GM12878 (cell line): ENCODE measurements at regions not wholly inside any gene's neighbourhood (a gene's known extent, or its start where the extent isn't known, plus 50 kb on each side); places are given as distances from the start of the nearest gene placed in this dataset.

ENCODE experiments used
- ATAC-seq: fragments of 200-7000 bp; cut with Tn5 transposase; 3 replicates; pipeline ENCODE4 v1.9.1; 2020; ENCODE audit warnings: mild to moderate bottlenecking, moderate library complexity
- BruUV-seq: library from RNA; stranded (reverse); fragments of 400-500 nt; replicated peaks from 2 replicates; lab custom pipeline; 2021; lab: Mats Ljungman, UMichigan
- CTCF ChIA-PET: fragments of 300-600 bp; sonication (Branson Sonifier 250); formaldehyde crosslinking; extraction: SDS; loops from one replicate; lab custom pipeline; 2021; ENCODE audit warnings: inconsistent platforms; lab: Yijun Ruan, JAX
- POLR2A ChIA-PET: fragments of 350-600 bp; formaldehyde crosslinking; extraction: SDS; loops from one replicate; lab custom pipeline; 2021; ENCODE audit warnings: inconsistent platforms; lab: Charles Lee
- RAD21 ChIA-PET: fragments of 300-600 bp; sonication (Branson Sonifier 250); formaldehyde crosslinking; loops from one replicate; lab custom pipeline; 2023; ENCODE audit warnings: antibody characterized with exemption; ENCODE audit not compliant: unreplicated experiment; lab: Charles Lee
- SMC1A ChIA-PET: fragments of 300-600 bp; sonication (Branson Sonifier 250); formaldehyde crosslinking; loops from one replicate; lab custom pipeline; 2023; ENCODE audit not compliant: unreplicated experiment, uncharacterized antibody; lab: Charles Lee
- DNase-seq: peaks from one replicate; pipeline ENCODE4 v3.0.0-alpha.2; 2011; ENCODE audit warnings: low read depth, low spot score
- FAIRE-seq: peaks from 3 replicates; lab custom pipeline; 2011; peaks lifted over from hg19 to GRCh38; lab: Jason Lieb, UNC
- H2AFZ ChIP-seq: 2 replicates; pipeline ENCODE4 v1.6.0; 2011; ENCODE audit warnings: low read depth, low read length, control low read depth; ENCODE audit not compliant: control insufficient read depth
- H3K27ac ChIP-seq: 2 replicates; pipeline ENCODE4 v1.5.1; 2011; ENCODE audit warnings: control low read depth; ENCODE audit not compliant: control insufficient read depth, insufficient read depth
- H3K27me3 ChIP-seq, 2 experiments: replicated peaks in 1 of 2; 2 replicates each; pipeline versions ENCODE4 v1.6.0 to v1.6.1; 2011; ENCODE audit warnings: low read length in 1 of 2; ENCODE audit not compliant: control insufficient read depth in 2 of 2, insufficient read depth in 2 of 2
- H3K36me3 ChIP-seq, 2 experiments: 2 replicates each; pipeline ENCODE4 v1.5.1; 2011; ENCODE audit warnings: low read length in 1 of 2; ENCODE audit not compliant: control insufficient read depth in 2 of 2, insufficient read depth in 2 of 2
- H3K4me1 ChIP-seq: 2 replicates; pipeline ENCODE4 v1.6.1; 2011; ENCODE audit warnings: mild to moderate bottlenecking, low read length, moderate library complexity, mixed read lengths; ENCODE audit not compliant: control insufficient read depth, insufficient read depth
- H3K4me2 ChIP-seq: 2 replicates; pipeline ENCODE4 v1.6.0; 2011; ENCODE audit warnings: control low read depth; ENCODE audit not compliant: control insufficient read depth, insufficient read depth
- H3K4me3 ChIP-seq: fragments of 200-600 bp; sonication (generic); 2 replicates; pipeline ENCODE4 v1.5.1; 2016
- H3K79me2 ChIP-seq: 2 replicates; pipeline ENCODE4 v1.6.0; 2011; ENCODE audit warnings: low read length; ENCODE audit not compliant: control insufficient read depth, insufficient read depth
- H3K9ac ChIP-seq: 2 replicates; pipeline ENCODE4 v1.8.0; 2011; ENCODE audit warnings: low read length, control low read depth, mixed read lengths; ENCODE audit not compliant: control insufficient read depth, insufficient read depth
- H3K9me3 ChIP-seq: replicated peaks from 3 replicates; pipeline ENCODE4 v1.5.1; 2011; ENCODE audit warnings: mild to moderate bottlenecking, low read length; ENCODE audit not compliant: control insufficient read depth, insufficient read depth
- H4K20me1 ChIP-seq: 2 replicates; pipeline ENCODE4 v1.6.0; 2011; ENCODE audit not compliant: control insufficient read depth, insufficient read depth
- CHD1 ChIP-seq: IDR thresholded peaks from 2 replicates; pipeline ENCODE4 v1.6.1; 2012; ENCODE audit warnings: low read depth, low read length, improper control_type of control experiment
- GABPA ChIP-seq: IDR thresholded peaks from 2 replicates; pipeline ENCODE4 v1.6.1; 2014; ENCODE audit warnings: antibody characterized with exemption, low read depth, mild to moderate bottlenecking, inconsistent platforms
- IKZF1 ChIP-seq: fragments of 450-650 bp; conservative IDR thresholded peaks from 2 replicates; pipeline ENCODE4 v1.6.1; 2017; ENCODE audit warnings: antibody characterized with exemption, mild to moderate bottlenecking
- JUND ChIP-seq: IDR thresholded peaks from 2 replicates; pipeline ENCODE4 v1.6.1; 2012; ENCODE audit warnings: low read depth, mild to moderate bottlenecking, low read length, improper control_type of control experiment, moderate library complexity
- MAX ChIP-seq: IDR thresholded peaks from 2 replicates; pipeline ENCODE4 v1.6.1; 2012; ENCODE audit warnings: low read depth, low read length, improper control_type of control experiment
- POU2F2 ChIP-seq: IDR thresholded peaks from 3 replicates; pipeline ENCODE4 v1.6.1; 2011; ENCODE audit warnings: low read depth, mild to moderate bottlenecking, low read length, borderline replicate concordance
- USF2 ChIP-seq: IDR thresholded peaks from 2 replicates; pipeline ENCODE4 v1.6.1; 2011; ENCODE audit warnings: low read depth, low read length, improper control_type of control experiment, borderline replicate concordance
- WGBS: methylation state at CpG from one replicate; pipeline ENCODE4 v1.1.6; 2016; ENCODE audit warnings: low lambda C conversion rate; ENCODE audit not compliant: insufficient replicate concordance, insufficient coverage; ENCODE audit errors: missing lambda C conversion rate; 5-methylcytosine and 5-hydroxymethylcytosine counted together
- in situ Hi-C: fragments of 300-500 bp; cut with MboI; formaldehyde crosslinking; loops from 9 replicates; pipeline ENCODE4 v1.14.3; 2018; ENCODE audit warnings: mixed read lengths
- intact Hi-C: fragments of 100-400 bp; cut with micrococcal nuclease; formaldehyde crosslinking; loops from one replicate; pipeline ENCODE4 v1.14.2; 2022; ENCODE audit not compliant: unreplicated experiment
- TF ChIP-seq, protein P1 (sequence below): fragments of 450-650 bp; IDR thresholded peaks from 2 replicates; pipeline ENCODE4 v1.6.1; 2017; ENCODE audit warnings: mild to moderate bottlenecking
- TF ChIP-seq, protein P2 (sequence below): fragments of 450-650 bp; IDR thresholded peaks from 2 replicates; pipeline ENCODE4 v1.6.1; 2017; ENCODE audit warnings: borderline replicate concordance
- TF ChIP-seq, protein P3 (sequence below): fragments of 450-650 bp; IDR thresholded peaks from 2 replicates; pipeline ENCODE4 v1.6.1; 2017; ENCODE audit warnings: mild to moderate bottlenecking, low read depth, inconsistent platforms; ENCODE audit not compliant: poor library complexity, severe bottlenecking

- TF ChIP-seq, protein P1, sequence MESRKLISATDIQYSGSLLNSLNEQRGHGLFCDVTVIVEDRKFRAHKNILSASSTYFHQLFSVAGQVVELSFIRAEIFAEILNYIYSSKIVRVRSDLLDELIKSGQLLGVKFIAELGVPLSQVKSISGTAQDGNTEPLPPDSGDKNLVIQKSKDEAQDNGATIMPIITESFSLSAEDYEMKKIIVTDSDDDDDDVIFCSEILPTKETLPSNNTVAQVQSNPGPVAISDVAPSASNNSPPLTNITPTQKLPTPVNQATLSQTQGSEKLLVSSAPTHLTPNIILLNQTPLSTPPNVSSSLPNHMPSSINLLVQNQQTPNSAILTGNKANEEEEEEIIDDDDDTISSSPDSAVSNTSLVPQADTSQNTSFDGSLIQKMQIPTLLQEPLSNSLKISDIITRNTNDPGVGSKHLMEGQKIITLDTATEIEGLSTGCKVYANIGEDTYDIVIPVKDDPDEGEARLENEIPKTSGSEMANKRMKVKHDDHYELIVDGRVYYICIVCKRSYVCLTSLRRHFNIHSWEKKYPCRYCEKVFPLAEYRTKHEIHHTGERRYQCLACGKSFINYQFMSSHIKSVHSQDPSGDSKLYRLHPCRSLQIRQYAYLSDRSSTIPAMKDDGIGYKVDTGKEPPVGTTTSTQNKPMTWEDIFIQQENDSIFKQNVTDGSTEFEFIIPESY: no peak
- TF ChIP-seq POU2F2: no peak
- TF ChIP-seq, protein P2, sequence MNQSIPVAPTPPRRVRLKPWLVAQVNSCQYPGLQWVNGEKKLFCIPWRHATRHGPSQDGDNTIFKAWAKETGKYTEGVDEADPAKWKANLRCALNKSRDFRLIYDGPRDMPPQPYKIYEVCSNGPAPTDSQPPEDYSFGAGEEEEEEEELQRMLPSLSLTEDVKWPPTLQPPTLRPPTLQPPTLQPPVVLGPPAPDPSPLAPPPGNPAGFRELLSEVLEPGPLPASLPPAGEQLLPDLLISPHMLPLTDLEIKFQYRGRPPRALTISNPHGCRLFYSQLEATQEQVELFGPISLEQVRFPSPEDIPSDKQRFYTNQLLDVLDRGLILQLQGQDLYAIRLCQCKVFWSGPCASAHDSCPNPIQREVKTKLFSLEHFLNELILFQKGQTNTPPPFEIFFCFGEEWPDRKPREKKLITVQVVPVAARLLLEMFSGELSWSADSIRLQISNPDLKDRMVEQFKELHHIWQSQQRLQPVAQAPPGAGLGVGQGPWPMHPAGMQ: no peak
- no peak for TF ChIP-seq GABPA
These were observed 140.0 kb downstream of the ADAMTS15 start (continued) for GRCh38 chr11:130588471-130588870.

GRCh38 chr11:130592056-130592455 is 143.6 kb downstream of the ADAMTS15 start:
- POLR2A ChIA-PET: no interaction called here
- no peaks in the 10 kb centered on the region for H3K36me3 ChIP-seq
- H3K4me1 ChIP-seq: no peaks in the 10 kb centered on the region
- no peak overlapping the region for H3K4me2 ChIP-seq
- DNase-seq: no peak
- intact Hi-C loops (no loop called here), in situ Hi-C loops (no loop called here)
- CTCF ChIA-PET: no interaction called here
- FAIRE-seq: no peak
- no peaks in the 10 kb centered on the region for H3K9me3 ChIP-seq
- H3K9ac ChIP-seq: no peak overlapping the region
- H2AFZ ChIP-seq: no peak overlapping the region
- peaks cover 0 to 2% of the 10 kb centered on the region in 2 experiments; a peak in 1 of 4 replicates for H3K27me3 ChIP-seq
- SMC1A ChIA-PET: no interaction called here
- H4K20me1 ChIP-seq: no peaks in the 10 kb centered on the region
- H3K4me3 ChIP-seq: no peak overlapping the region
- no peaks in the 10 kb centered on the region for H3K79me2 ChIP-seq
- BruUV-seq: no TSS peak
- TF ChIP-seq, protein P3, sequence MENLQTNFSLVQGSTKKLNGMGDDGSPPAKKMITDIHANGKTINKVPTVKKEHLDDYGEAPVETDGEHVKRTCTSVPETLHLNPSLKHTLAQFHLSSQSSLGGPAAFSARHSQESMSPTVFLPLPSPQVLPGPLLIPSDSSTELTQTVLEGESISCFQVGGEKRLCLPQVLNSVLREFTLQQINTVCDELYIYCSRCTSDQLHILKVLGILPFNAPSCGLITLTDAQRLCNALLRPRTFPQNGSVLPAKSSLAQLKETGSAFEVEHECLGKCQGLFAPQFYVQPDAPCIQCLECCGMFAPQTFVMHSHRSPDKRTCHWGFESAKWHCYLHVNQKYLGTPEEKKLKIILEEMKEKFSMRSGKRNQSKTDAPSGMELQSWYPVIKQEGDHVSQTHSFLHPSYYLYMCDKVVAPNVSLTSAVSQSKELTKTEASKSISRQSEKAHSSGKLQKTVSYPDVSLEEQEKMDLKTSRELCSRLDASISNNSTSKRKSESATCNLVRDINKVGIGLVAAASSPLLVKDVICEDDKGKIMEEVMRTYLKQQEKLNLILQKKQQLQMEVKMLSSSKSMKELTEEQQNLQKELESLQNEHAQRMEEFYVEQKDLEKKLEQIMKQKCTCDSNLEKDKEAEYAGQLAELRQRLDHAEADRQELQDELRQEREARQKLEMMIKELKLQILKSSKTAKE: no peak
- no peak for TF ChIP-seq IKZF1
- no peak for TF ChIP-seq MAX
- TF ChIP-seq CHD1: no peak
- TF ChIP-seq JUND: no peak
- TF ChIP-seq USF2: no peak
- TF ChIP-seq, protein P1: no peak
- 53% methylated on average over 2 of the region's 2 CpGs for WGBS
- ATAC-seq: no peak
- no peak overlapping the region for H3K27ac ChIP-seq
- RAD21 ChIA-PET: no interaction called here
